ENCODE measurements at regions not wholly inside any gene's neighbourhood (a gene's known extent, or its start where the extent isn't known, plus 50 kb on each side); places are given as distances from the start of the nearest gene placed in this dataset.

- TF ChIP-seq, protein P1, sequence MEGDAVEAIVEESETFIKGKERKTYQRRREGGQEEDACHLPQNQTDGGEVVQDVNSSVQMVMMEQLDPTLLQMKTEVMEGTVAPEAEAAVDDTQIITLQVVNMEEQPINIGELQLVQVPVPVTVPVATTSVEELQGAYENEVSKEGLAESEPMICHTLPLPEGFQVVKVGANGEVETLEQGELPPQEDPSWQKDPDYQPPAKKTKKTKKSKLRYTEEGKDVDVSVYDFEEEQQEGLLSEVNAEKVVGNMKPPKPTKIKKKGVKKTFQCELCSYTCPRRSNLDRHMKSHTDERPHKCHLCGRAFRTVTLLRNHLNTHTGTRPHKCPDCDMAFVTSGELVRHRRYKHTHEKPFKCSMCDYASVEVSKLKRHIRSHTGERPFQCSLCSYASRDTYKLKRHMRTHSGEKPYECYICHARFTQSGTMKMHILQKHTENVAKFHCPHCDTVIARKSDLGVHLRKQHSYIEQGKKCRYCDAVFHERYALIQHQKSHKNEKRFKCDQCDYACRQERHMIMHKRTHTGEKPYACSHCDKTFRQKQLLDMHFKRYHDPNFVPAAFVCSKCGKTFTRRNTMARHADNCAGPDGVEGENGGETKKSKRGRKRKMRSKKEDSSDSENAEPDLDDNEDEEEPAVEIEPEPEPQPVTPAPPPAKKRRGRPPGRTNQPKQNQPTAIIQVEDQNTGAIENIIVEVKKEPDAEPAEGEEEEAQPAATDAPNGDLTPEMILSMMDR (conservative IDR thresholded peaks at IDR 0.05): no peak
- no peak overlapping the region for H3K27ac ChIP-seq
These were observed 271.5 kb upstream of the TBX3 start for GRCh38 chr12:114955414-114956014.

DNA sequence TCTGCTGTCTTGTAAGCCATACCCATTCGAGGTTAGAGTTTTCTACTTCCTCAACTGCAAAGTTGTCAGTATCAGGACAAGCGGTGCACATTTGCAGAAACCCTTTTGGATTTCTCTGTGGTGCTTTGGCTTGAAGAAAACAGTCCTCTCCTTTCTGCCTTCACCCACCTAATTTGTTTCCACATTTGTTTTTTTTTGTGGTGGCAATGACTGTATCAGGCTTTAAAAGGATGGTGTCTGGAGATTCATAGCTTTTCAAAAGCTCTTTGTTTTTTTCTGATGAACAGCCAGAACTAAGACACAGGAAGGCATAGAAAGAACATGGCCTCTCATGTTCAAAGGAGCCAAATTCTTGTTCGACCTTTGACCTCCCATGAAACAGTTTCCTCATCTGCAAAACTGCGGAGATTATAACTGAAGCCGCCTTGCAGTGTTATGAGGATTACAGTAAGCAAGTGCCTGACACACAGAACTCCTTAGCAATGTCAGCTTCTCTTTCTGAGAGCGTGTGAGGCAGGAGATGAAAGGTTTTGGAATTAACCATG lies 270.6 kb upstream of the TBX3 start:
- TF ChIP-seq, protein P1 (conservative IDR thresholded peaks at IDR 0.05): no peak
- H3K27ac ChIP-seq: no peak overlapping the region

GRCh38 chr12:114952573-114953271 lies 268.7 kb upstream of the TBX3 start:
- H3K27ac ChIP-seq: no peak overlapping the region
- TF ChIP-seq, protein P1 (conservative IDR thresholded peaks at IDR 0.05): no peak

- H3K27ac ChIP-seq: no peak overlapping the region
- TF ChIP-seq, protein P1 (conservative IDR thresholded peaks at IDR 0.05): no peak
These were observed 265.3 kb upstream of the TBX3 start for GRCh38 chr12:114949058-114949820.

GRCh38 chr12:114945351-114945750 lies 261.4 kb upstream of the TBX3 start:
- TF ChIP-seq, protein P1 (conservative IDR thresholded peaks at IDR 0.05): no peak
- H3K27ac ChIP-seq: no peak overlapping the region

- TF ChIP-seq, protein P1 (conservative IDR thresholded peaks at IDR 0.05): no peak
- no peak overlapping the region for H3K27ac ChIP-seq
These were observed 260.8 kb upstream of the TBX3 start for GRCh38 chr12:114944736-114945135.

GRCh38 chr12:114943601-114944000 lies 259.6 kb upstream of the TBX3 start:
- no peak overlapping the region for H3K27ac ChIP-seq
- TF ChIP-seq, protein P1 (conservative IDR thresholded peaks at IDR 0.05): no peak
